ENCODE measurements at regions not wholly inside any gene's neighbourhood (a gene's known extent, or its start where the extent isn't known, plus 50 kb on each side); places are given as distances from the start of the nearest gene placed in this dataset.
A peak's percentile ranks its signal among the peaks of the same experiment; 100 is the strongest.

DNA sequence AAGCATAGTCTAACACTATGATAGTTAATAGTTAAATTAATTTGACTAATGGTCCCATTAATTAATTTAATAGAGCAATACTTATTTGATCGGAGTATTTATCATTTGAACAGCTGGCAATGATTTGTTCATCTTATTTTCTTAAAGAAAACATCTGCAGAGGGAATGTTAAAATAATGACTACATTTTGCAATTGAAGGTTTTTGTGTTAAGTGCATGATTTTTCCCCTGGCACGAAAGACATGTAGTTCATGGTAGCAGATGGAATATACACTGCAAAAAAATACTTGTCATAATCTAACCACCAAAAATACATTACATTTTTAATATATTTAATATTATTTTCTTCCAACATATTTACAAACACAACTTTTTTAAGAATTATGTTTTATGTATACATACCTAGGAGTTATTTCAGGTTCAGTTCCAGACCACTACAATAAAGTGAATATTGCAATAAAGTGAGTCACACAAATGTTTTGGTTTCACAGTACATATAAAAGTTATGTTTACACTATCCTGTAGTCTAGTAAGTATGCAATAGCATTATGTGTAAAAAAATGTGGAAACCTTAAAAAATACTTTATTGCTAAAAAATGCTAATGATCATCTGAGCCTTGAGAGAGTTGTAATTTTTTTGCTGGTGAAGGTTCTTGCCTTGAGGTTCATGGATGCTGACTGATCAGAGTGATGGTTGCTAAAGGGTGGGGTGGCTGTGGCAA is 292.6 kb upstream of the DAB2 start:
- H3K4me3 ChIP-seq (ENCODE audit: low read depth, low read length, poor library complexity, severe bottlenecking): no peak overlapping the region
- no peak for TF ChIP-seq CTCF (IDR thresholded peaks at IDR 0.05; ENCODE audit: low read length)
- TF ChIP-seq EZH2 (IDR thresholded peaks at IDR 0.05; ENCODE audit: borderline replicate concordance, low read length): no peak

GRCh38 chr5:39716532-39717028 is 291.8 kb upstream of the DAB2 start:
- H3K27ac ChIP-seq (ENCODE audit: low read depth, low read length, poor library complexity, severe bottlenecking): no peak overlapping the region
- no peaks in the 10 kb centered on the region for H3K4me1 ChIP-seq (ENCODE audit: insufficient read depth, low read length, severe bottlenecking)
- H3F3A ChIP-seq (ENCODE audit: insufficient read depth, low read length): no peaks in the 10 kb centered on the region
- H3K36me3 ChIP-seq (ENCODE audit: insufficient read depth, low read length): no peaks in the 10 kb centered on the region
- H4K20me1 ChIP-seq (ENCODE audit: insufficient read depth, low read length): no peaks in the 10 kb centered on the region
- TF ChIP-seq EZH2 (IDR thresholded peaks at IDR 0.05; ENCODE audit: borderline replicate concordance, low read length) (no peak), CTCF (IDR thresholded peaks at IDR 0.05; ENCODE audit: low read length) (peak; percentile 55; the same call in 1 of the 2 replicates)
- H3K79me2 ChIP-seq (ENCODE audit: insufficient read depth, low read length): no peaks in the 10 kb centered on the region
- no peak overlapping the region for H2AFZ ChIP-seq (ENCODE audit: low read length)
- no peaks in the 10 kb centered on the region for H3K27me3 ChIP-seq (ENCODE audit: insufficient read depth, low read length)
- no peaks in the 10 kb centered on the region for H3K9me2 ChIP-seq (ENCODE audit: low read depth, low read length)
- no peak overlapping the region for H3K9ac ChIP-seq (ENCODE audit: low read length)
- H3K4me3 ChIP-seq (ENCODE audit: low read depth, low read length, poor library complexity, severe bottlenecking): no peak overlapping the region
- H3K4me2 ChIP-seq (ENCODE audit: low read length): no peak overlapping the region
- H3K9me3 ChIP-seq (ENCODE audit: low read length): no peaks in the 10 kb centered on the region

More for the DNA sequence above, 292.6 kb upstream of the DAB2 start:
- Histone ChIP-seq H3K9ac (ENCODE audit: low read length) (no peak overlapping the region), H3F3A (ENCODE audit: insufficient read depth, low read length) (no peaks in the 10 kb centered on the region), H3K27me3 (ENCODE audit: insufficient read depth, low read length) (no peaks in the 10 kb centered on the region), H3K36me3 (ENCODE audit: insufficient read depth, low read length) (no peaks in the 10 kb centered on the region), H3K79me2 (ENCODE audit: insufficient read depth, low read length) (no peaks in the 10 kb centered on the region), H3K9me3 (ENCODE audit: low read length) (no peaks in the 10 kb centered on the region), H3K4me2 (ENCODE audit: low read length) (no peak overlapping the region), H2AFZ (ENCODE audit: low read length) (no peak overlapping the region), H4K20me1 (ENCODE audit: insufficient read depth, low read length) (no peaks in the 10 kb centered on the region), H3K27ac (ENCODE audit: low read depth, low read length, poor library complexity, severe bottlenecking) (no peak overlapping the region), H3K9me2 (ENCODE audit: low read depth, low read length) (no peaks in the 10 kb centered on the region), H3K4me1 (ENCODE audit: insufficient read depth, low read length, severe bottlenecking) (no peaks in the 10 kb centered on the region)

DNA sequence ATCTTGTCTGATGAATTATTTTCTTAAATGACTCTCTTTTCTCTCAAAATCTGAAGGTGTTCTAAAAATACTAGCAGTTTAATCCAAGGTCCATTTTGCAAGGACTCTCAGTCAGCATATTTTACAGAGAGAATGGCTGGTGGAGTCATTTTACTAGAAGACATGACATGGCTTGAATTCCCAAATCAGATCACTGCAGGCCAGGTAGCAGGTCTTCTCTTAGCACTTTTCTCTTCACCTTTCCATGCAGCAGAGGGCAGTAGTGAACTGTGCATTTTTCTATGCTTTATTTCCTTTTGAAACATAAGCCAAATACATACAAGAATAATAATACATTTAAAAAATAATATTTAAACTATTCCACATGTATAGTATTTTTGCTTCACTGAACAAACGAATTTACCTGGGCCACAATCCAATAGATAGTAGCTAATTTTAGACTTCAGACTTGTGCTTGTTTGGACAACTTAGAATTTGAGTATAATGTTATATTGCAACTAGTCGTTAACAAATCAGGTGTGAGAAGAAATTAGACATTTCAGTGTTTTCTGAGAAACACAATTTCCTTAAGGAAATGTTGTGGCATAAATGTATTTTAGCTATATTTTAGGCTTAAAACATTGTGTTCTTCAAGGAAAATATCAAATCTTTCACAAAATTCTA is 289.4 kb upstream of the DAB2 start:
- TF ChIP-seq CTCF (IDR thresholded peaks at IDR 0.05; ENCODE audit: low read length) (peak; percentile 53), EZH2 (IDR thresholded peaks at IDR 0.05; ENCODE audit: borderline replicate concordance, low read length) (no peak)
- no peak overlapping the region for H3K4me3 ChIP-seq (ENCODE audit: low read depth, low read length, poor library complexity, severe bottlenecking)
- no peaks in the 10 kb centered on the region for H3K4me1 ChIP-seq (ENCODE audit: insufficient read depth, low read length, severe bottlenecking)
- no peaks in the 10 kb centered on the region for H3F3A ChIP-seq (ENCODE audit: insufficient read depth, low read length)
- no peaks in the 10 kb centered on the region for H3K27me3 ChIP-seq (ENCODE audit: insufficient read depth, low read length)
- H4K20me1 ChIP-seq (ENCODE audit: insufficient read depth, low read length): no peaks in the 10 kb centered on the region
- H3K27ac ChIP-seq (ENCODE audit: low read depth, low read length, poor library complexity, severe bottlenecking): no peak overlapping the region
- H3K9ac ChIP-seq (ENCODE audit: low read length): no peak overlapping the region
- H3K9me3 ChIP-seq (ENCODE audit: low read length): no peaks in the 10 kb centered on the region
- H3K36me3 ChIP-seq (ENCODE audit: insufficient read depth, low read length): no peaks in the 10 kb centered on the region
- no peak overlapping the region for H3K4me2 ChIP-seq (ENCODE audit: low read length)
- no peaks in the 10 kb centered on the region for H3K9me2 ChIP-seq (ENCODE audit: low read depth, low read length)
- H2AFZ ChIP-seq (ENCODE audit: low read length): no peak overlapping the region
- H3K79me2 ChIP-seq (ENCODE audit: insufficient read depth, low read length): no peaks in the 10 kb centered on the region
